DOHH2 (cell line): ENCODE measurements at regions not wholly inside any gene's neighbourhood (a gene's known extent, or its start where the extent isn't known, plus 50 kb on each side); places are given as distances from the start of the nearest gene placed in this dataset.

ENCODE experiments used
- CTCF ChIP-seq: fragments of 200-600 bp; sonication (generic); IDR thresholded peaks from one replicate; pipeline ENCODE4 v1.5.1; 2014; ENCODE audit warnings: antibody characterized with exemption, mild to moderate bottlenecking, low read depth, low read length; ENCODE audit not compliant: poor library complexity, severe bottlenecking
- EZH2phosphoT487 ChIP-seq: fragments of 200-600 bp; sonication (generic); IDR thresholded peaks from 2 replicates; pipeline ENCODE4 v1.6.1; 2017; ENCODE audit warnings: borderline replicate concordance, mild to moderate bottlenecking, antibody characterized with exemption, low read length, moderate library complexity, mixed read lengths

- no peak for TF ChIP-seq CTCF
- no peak for TF ChIP-seq EZH2phosphoT487
Observed at GRCh38 chr1:199857108-199857507, 170.4 kb upstream of the NR5A2 start.
